HL-60 (cell line): ENCODE measurements at regions not wholly inside any gene's neighbourhood (a gene's known extent, or its start where the extent isn't known, plus 50 kb on each side); places are given as distances from the start of the nearest gene placed in this dataset.

ENCODE experiments used
- GABPA ChIP-seq: IDR thresholded peaks from 2 replicates; pipeline ENCODE4 v1.6.1; 2012; ENCODE audit warnings: low read depth
- POLR2AphosphoS5 ChIP-seq: IDR thresholded peaks from 2 replicates; pipeline ENCODE4 v1.6.1; 2012; ENCODE audit warnings: low read depth
- SPI1 ChIP-seq: IDR thresholded peaks from 2 replicates; pipeline ENCODE4 v1.6.1; 2012; ENCODE audit warnings: low read depth, mild to moderate bottlenecking, borderline replicate concordance
- TF ChIP-seq, protein P1 (sequence below): IDR thresholded peaks from one replicate; pipeline ENCODE4 v1.5.1; 2011; ENCODE audit warnings: low read length, control low read depth, inconsistent platforms; ENCODE audit not compliant: insufficient read depth
- TF ChIP-seq, protein P2 (sequence below): IDR thresholded peaks from 2 replicates; pipeline ENCODE4 v1.6.1; 2012; ENCODE audit warnings: low read depth; ENCODE audit not compliant: insufficient replicate concordance

DNA sequence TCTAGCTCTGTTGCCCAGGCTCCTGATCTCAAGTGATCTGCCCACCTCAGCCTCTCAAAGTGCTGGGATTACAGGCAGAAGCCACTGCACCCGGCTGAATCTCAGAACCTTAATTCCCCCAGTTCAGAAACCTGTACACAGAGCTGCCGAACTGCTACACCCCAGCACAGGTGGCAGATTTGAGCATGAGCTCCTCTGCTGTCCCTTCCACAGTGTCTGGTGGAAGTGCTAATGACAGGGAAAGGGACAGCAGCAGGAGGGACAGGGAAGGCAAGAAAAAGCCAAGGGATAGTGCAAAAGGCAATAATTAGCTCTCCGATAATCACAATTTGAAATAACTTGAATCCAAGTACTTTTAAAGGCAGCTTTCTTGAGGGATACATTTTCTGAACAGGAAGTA lies 211.4 kb upstream of the ZNF521 start:
- TF ChIP-seq POLR2AphosphoS5 (no peak), SPI1 (no peak), GABPA (no peak)
- TF ChIP-seq, protein P1, sequence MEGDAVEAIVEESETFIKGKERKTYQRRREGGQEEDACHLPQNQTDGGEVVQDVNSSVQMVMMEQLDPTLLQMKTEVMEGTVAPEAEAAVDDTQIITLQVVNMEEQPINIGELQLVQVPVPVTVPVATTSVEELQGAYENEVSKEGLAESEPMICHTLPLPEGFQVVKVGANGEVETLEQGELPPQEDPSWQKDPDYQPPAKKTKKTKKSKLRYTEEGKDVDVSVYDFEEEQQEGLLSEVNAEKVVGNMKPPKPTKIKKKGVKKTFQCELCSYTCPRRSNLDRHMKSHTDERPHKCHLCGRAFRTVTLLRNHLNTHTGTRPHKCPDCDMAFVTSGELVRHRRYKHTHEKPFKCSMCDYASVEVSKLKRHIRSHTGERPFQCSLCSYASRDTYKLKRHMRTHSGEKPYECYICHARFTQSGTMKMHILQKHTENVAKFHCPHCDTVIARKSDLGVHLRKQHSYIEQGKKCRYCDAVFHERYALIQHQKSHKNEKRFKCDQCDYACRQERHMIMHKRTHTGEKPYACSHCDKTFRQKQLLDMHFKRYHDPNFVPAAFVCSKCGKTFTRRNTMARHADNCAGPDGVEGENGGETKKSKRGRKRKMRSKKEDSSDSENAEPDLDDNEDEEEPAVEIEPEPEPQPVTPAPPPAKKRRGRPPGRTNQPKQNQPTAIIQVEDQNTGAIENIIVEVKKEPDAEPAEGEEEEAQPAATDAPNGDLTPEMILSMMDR = no peak
- TF ChIP-seq, protein P2, sequence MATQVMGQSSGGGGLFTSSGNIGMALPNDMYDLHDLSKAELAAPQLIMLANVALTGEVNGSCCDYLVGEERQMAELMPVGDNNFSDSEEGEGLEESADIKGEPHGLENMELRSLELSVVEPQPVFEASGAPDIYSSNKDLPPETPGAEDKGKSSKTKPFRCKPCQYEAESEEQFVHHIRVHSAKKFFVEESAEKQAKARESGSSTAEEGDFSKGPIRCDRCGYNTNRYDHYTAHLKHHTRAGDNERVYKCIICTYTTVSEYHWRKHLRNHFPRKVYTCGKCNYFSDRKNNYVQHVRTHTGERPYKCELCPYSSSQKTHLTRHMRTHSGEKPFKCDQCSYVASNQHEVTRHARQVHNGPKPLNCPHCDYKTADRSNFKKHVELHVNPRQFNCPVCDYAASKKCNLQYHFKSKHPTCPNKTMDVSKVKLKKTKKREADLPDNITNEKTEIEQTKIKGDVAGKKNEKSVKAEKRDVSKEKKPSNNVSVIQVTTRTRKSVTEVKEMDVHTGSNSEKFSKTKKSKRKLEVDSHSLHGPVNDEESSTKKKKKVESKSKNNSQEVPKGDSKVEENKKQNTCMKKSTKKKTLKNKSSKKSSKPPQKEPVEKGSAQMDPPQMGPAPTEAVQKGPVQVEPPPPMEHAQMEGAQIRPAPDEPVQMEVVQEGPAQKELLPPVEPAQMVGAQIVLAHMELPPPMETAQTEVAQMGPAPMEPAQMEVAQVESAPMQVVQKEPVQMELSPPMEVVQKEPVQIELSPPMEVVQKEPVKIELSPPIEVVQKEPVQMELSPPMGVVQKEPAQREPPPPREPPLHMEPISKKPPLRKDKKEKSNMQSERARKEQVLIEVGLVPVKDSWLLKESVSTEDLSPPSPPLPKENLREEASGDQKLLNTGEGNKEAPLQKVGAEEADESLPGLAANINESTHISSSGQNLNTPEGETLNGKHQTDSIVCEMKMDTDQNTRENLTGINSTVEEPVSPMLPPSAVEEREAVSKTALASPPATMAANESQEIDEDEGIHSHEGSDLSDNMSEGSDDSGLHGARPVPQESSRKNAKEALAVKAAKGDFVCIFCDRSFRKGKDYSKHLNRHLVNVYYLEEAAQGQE = no peak
